GM12878 (cell line): ENCODE measurements at regions not wholly inside any gene's neighbourhood (a gene's known extent, or its start where the extent isn't known, plus 50 kb on each side); places are given as distances from the start of the nearest gene placed in this dataset.

Experiments
- ATAC-seq: fragments of 200-7000 bp; cut with Tn5 transposase; 3 replicates; pipeline ENCODE4 v1.9.1; 2020; ENCODE audit warnings: mild to moderate bottlenecking, moderate library complexity
- BruUV-seq: library from RNA; stranded (reverse); fragments of 400-500 nt; replicated peaks from 2 replicates; lab custom pipeline; 2021; lab: Mats Ljungman, UMichigan
- CTCF ChIA-PET: fragments of 300-600 bp; sonication (Branson Sonifier 250); formaldehyde crosslinking; extraction: SDS; loops from one replicate; lab custom pipeline; 2021; ENCODE audit warnings: inconsistent platforms; lab: Yijun Ruan, JAX
- POLR2A ChIA-PET: fragments of 350-600 bp; formaldehyde crosslinking; extraction: SDS; loops from one replicate; lab custom pipeline; 2021; ENCODE audit warnings: inconsistent platforms; lab: Charles Lee
- RAD21 ChIA-PET: fragments of 300-600 bp; sonication (Branson Sonifier 250); formaldehyde crosslinking; loops from one replicate; lab custom pipeline; 2023; ENCODE audit warnings: antibody characterized with exemption; ENCODE audit not compliant: unreplicated experiment; lab: Charles Lee
- SMC1A ChIA-PET: fragments of 300-600 bp; sonication (Branson Sonifier 250); formaldehyde crosslinking; loops from one replicate; lab custom pipeline; 2023; ENCODE audit not compliant: unreplicated experiment, uncharacterized antibody; lab: Charles Lee
- DNase-seq: peaks from one replicate; pipeline ENCODE4 v3.0.0-alpha.2; 2011; ENCODE audit warnings: low read depth, low spot score
- FAIRE-seq: peaks from 3 replicates; lab custom pipeline; 2011; peaks lifted over from hg19 to GRCh38; lab: Jason Lieb, UNC
- H2AFZ ChIP-seq: 2 replicates; pipeline ENCODE4 v1.6.0; 2011; ENCODE audit warnings: low read depth, low read length, control low read depth; ENCODE audit not compliant: control insufficient read depth
- H3K27ac ChIP-seq: 2 replicates; pipeline ENCODE4 v1.5.1; 2011; ENCODE audit warnings: control low read depth; ENCODE audit not compliant: control insufficient read depth, insufficient read depth
- H3K27me3 ChIP-seq, 2 experiments: replicated peaks in 1 of 2; 2 replicates each; pipeline versions ENCODE4 v1.6.0 to v1.6.1; 2011; ENCODE audit warnings: low read length in 1 of 2; ENCODE audit not compliant: control insufficient read depth in 2 of 2, insufficient read depth in 2 of 2
- H3K36me3 ChIP-seq, 2 experiments: 2 replicates each; pipeline ENCODE4 v1.5.1; 2011; ENCODE audit warnings: low read length in 1 of 2; ENCODE audit not compliant: control insufficient read depth in 2 of 2, insufficient read depth in 2 of 2
- H3K4me1 ChIP-seq: 2 replicates; pipeline ENCODE4 v1.6.1; 2011; ENCODE audit warnings: mild to moderate bottlenecking, low read length, moderate library complexity, mixed read lengths; ENCODE audit not compliant: control insufficient read depth, insufficient read depth
- H3K4me2 ChIP-seq: 2 replicates; pipeline ENCODE4 v1.6.0; 2011; ENCODE audit warnings: control low read depth; ENCODE audit not compliant: control insufficient read depth, insufficient read depth
- H3K4me3 ChIP-seq: fragments of 200-600 bp; sonication (generic); 2 replicates; pipeline ENCODE4 v1.5.1; 2016
- H3K79me2 ChIP-seq: 2 replicates; pipeline ENCODE4 v1.6.0; 2011; ENCODE audit warnings: low read length; ENCODE audit not compliant: control insufficient read depth, insufficient read depth
- H3K9ac ChIP-seq: 2 replicates; pipeline ENCODE4 v1.8.0; 2011; ENCODE audit warnings: low read length, control low read depth, mixed read lengths; ENCODE audit not compliant: control insufficient read depth, insufficient read depth
- H3K9me3 ChIP-seq: replicated peaks from 3 replicates; pipeline ENCODE4 v1.5.1; 2011; ENCODE audit warnings: mild to moderate bottlenecking, low read length; ENCODE audit not compliant: control insufficient read depth, insufficient read depth
- H4K20me1 ChIP-seq: 2 replicates; pipeline ENCODE4 v1.6.0; 2011; ENCODE audit not compliant: control insufficient read depth, insufficient read depth
- CBX3 ChIP-seq: fragments of 200-600 bp; sonication (generic); IDR thresholded peaks from 2 replicates; pipeline ENCODE4 v1.6.1; 2016; ENCODE audit warnings: low read depth, borderline replicate concordance
- KDM1A ChIP-seq: fragments of 200-600 bp; sonication (generic); IDR thresholded peaks from 2 replicates; pipeline ENCODE4 v1.6.1; 2016; ENCODE audit warnings: borderline replicate concordance
- MAX ChIP-seq: IDR thresholded peaks from 2 replicates; pipeline ENCODE4 v1.6.1; 2012; ENCODE audit warnings: low read depth, low read length, improper control_type of control experiment
- NR2C2 ChIP-seq: IDR thresholded peaks from 2 replicates; pipeline ENCODE4 v1.6.1; 2011; ENCODE audit warnings: borderline replicate concordance, low read depth; ENCODE audit not compliant: control insufficient read depth, insufficient read length
- PBX3 ChIP-seq: IDR thresholded peaks from 2 replicates; pipeline ENCODE4 v1.6.1; 2011; ENCODE audit warnings: mild to moderate bottlenecking, low read depth, low read length, moderate library complexity; ENCODE audit not compliant: insufficient replicate concordance
- POU2F2 ChIP-seq: IDR thresholded peaks from 3 replicates; pipeline ENCODE4 v1.6.1; 2011; ENCODE audit warnings: low read depth, mild to moderate bottlenecking, low read length, borderline replicate concordance
- SMAD1 ChIP-seq: fragments of 450-650 bp; IDR thresholded peaks from 2 replicates; pipeline ENCODE4 v1.6.1; 2018; ENCODE audit warnings: mild to moderate bottlenecking, low read depth; ENCODE audit not compliant: partially characterized antibody
- SMC3 ChIP-seq: IDR thresholded peaks from 2 replicates; pipeline ENCODE4 v1.6.1; 2011; ENCODE audit warnings: low read length, improper control_type of control experiment, borderline replicate concordance
- SPI1 ChIP-seq: IDR thresholded peaks from 2 replicates; pipeline ENCODE4 v1.6.1; 2011; ENCODE audit warnings: low read depth, mild to moderate bottlenecking, low read length, moderate library complexity, borderline replicate concordance; ENCODE audit not compliant: insufficient read depth
- SREBF2 ChIP-seq: IDR thresholded peaks from 2 replicates; pipeline ENCODE4 v1.6.1; 2012; ENCODE audit warnings: mild to moderate bottlenecking, low read length
- ZBTB11 ChIP-seq: fragments of 450-650 bp; formaldehyde crosslinking; IDR thresholded peaks from 2 replicates; pipeline ENCODE4 v1.5.0; 2022; ENCODE audit warnings: mild to moderate bottlenecking, missing genetic modification characterization
- ZBTB33 ChIP-seq: fragments of 450-650 bp; IDR thresholded peaks from 2 replicates; pipeline ENCODE4 v1.6.1; 2017; ENCODE audit warnings: mild to moderate bottlenecking
- ZNF217 ChIP-seq: fragments of 450-650 bp; IDR thresholded peaks from 2 replicates; pipeline ENCODE4 v1.6.1; 2017; ENCODE audit warnings: antibody characterized with exemption, mild to moderate bottlenecking
- WGBS: methylation state at CpG from one replicate; pipeline ENCODE4 v1.1.6; 2016; ENCODE audit warnings: low lambda C conversion rate; ENCODE audit not compliant: insufficient replicate concordance, insufficient coverage; ENCODE audit errors: missing lambda C conversion rate; 5-methylcytosine and 5-hydroxymethylcytosine counted together
- in situ Hi-C: fragments of 300-500 bp; cut with MboI; formaldehyde crosslinking; loops from 9 replicates; pipeline ENCODE4 v1.14.3; 2018; ENCODE audit warnings: mixed read lengths
- intact Hi-C: fragments of 100-400 bp; cut with micrococcal nuclease; formaldehyde crosslinking; loops from one replicate; pipeline ENCODE4 v1.14.2; 2022; ENCODE audit not compliant: unreplicated experiment

GRCh38 chr16:35753559-35754390, 2294.4 kb downstream of the TP53TG3F start:
- POLR2A ChIA-PET = no interaction called here
- no peak for FAIRE-seq
- no peak for TF ChIP-seq ZBTB33
- TF ChIP-seq KDM1A = no peak
- TF ChIP-seq SREBF2 = no peak
- TF ChIP-seq NR2C2 = no peak
- no peak for TF ChIP-seq MAX
- TF ChIP-seq ZBTB11 (CRISPR knock-in tag) = no peak
- TF ChIP-seq ZNF217 = no peak
- TF ChIP-seq SMAD1 = no peak
- no peak for TF ChIP-seq SPI1
- no peak for TF ChIP-seq SMC3
- TF ChIP-seq PBX3 = no peak
- no peak for TF ChIP-seq CBX3
- TF ChIP-seq POU2F2 = no peak

More at GRCh38 chr16:35753559-35754390, 2294.4 kb downstream of the TP53TG3F start:
- H3K36me3 ChIP-seq = no peaks in the 10 kb centered on the region
- no TSS peak for BruUV-seq
- CTCF ChIA-PET = no interaction called here
- no peaks in the 10 kb centered on the region for H4K20me1 ChIP-seq
- SMC1A ChIA-PET = no interaction called here
- no peaks in the 10 kb centered on the region for H3K27me3 ChIP-seq
- H3K4me2 ChIP-seq = no peak overlapping the region
- no peak for ATAC-seq
- in situ Hi-C loops (loop anchor here (10.0 kb wide), 1 partner anchor 61 kb away; no protein-coding TSS in a partner anchor), intact Hi-C loops (no loop called here)
- WGBS = 18% methylated on average over 11 of the region's 12 CpGs
- H2AFZ ChIP-seq = no peak overlapping the region
- no peak for DNase-seq
- RAD21 ChIA-PET = no interaction called here
- no peak overlapping the region for H3K4me3 ChIP-seq
- no peaks in the 10 kb centered on the region for H3K4me1 ChIP-seq
- no peak overlapping the region for H3K9ac ChIP-seq
- H3K9me3 ChIP-seq = no peaks in the 10 kb centered on the region; the same call in 2 of the 3 replicates
- H3K27ac ChIP-seq = no peak overlapping the region
- no peaks in the 10 kb centered on the region for H3K79me2 ChIP-seq
